Stimulated activated CD4-positive, alpha-beta T cell treated with anti-CD3 and anti-CD28 coated beads, Interleukin-1b, Interleukin-23, amount 100 ng/mL, for 48 hours (primary cell): ENCODE measurements at regions not wholly inside any gene's neighbourhood (a gene's known extent, or its start where the extent isn't known, plus 50 kb on each side); places are given as distances from the start of the nearest gene placed in this dataset.
"Not testable (repeated sequence)": the region's sequence is repeated elsewhere in the genome, so short reads cannot be mapped to it uniquely, and the experiment has no call there.

ENCODE experiments used
- DNase-seq: peaks from one replicate; pipeline ENCODE4 v3.0.0-alpha.2; 2020

DNA sequence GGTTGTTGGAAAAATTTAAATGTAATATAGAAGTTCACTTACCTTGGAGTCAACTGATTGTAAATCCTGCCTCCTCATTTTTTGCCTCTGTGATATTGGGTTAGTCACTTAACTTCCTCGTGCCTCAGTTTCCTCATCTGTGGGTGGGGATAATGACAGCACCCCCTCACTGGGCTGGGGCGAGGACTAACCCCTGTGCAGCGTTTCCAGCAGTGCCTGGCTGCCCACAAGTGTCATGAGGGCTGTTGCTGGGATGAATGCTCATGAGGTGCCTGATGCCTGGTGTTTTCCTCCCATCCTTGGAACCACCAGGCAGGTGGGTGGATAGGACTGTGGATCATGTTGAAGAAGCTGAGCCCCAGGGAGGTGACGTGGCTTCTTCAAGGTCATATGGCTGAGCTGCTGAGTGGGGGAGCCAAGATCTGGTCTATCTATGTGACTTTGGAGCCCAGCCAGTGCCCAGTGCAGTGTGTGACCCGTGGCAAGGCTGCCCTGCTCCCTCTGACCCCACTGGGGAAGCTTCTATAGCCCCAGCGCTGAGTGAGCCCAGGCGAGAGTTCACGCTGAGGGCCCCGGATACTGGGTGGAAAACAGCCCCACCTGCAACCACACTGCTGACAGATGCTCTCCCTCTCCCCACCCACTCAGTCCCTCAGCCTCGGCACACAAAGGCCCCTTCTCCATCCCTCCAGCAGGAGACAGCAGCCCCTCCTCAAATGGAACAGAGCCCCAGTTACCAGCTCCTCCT, 446.0 kb downstream of the PTPRU start:
- no peak for DNase-seq

DNA sequence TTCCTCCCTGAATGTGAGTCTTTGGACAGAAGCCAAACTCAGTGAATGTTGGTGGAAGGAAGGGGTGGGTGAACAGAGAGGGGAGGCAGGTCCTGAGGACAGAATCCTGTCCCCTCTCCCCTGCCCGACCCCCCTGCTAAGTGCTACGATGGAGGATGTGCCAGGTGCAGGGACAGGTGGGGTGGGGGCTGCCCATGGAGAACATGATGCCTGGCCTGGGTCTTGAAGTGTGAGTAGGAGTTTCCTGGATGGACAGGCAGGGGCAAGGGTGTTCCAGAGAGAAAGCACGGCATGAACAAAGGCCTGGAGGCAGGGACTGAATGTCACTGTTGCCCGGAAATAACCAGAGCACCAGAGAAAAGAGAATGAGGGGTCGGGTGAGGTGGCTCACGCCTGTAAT, 445.1 kb downstream of the PTPRU start:
- not testable (repeated sequence) for DNase-seq

DNA sequence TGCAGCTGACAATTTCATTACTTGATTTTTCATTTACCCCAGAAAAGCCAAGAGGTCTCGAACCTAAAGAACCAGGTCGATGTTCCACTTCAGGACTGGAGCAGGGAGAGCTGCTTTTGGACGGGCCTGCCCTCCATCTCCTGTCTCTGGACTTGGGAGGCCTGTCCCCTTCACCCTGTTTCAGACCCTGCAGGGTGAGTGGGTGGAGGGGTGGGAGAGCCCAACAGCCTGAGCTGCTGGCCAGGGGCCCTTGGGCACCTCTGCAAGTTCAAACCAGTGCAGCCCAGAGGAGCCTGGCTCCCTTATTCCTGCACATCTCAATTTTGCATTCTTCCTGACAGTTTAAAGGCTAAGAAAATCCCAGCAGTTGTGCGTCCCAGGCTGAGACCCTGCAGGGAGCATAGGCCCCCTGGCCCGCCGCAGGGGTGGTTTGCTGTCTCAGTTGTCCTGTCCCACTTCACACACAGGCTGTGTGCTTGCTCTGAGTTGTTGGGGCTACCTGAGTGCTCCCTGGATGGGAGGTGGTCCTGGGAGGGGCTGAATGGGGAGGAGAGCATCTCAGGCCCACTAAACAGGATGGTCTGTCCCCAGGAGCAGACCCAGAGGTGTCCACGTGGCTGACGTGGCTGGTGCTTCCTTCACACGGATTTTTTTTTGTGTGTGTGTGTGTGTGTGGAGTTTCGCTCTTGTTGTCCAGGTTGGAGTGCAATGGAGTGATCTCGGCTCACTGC, 443.7 kb downstream of the PTPRU start:
- no peak for DNase-seq

DNA sequence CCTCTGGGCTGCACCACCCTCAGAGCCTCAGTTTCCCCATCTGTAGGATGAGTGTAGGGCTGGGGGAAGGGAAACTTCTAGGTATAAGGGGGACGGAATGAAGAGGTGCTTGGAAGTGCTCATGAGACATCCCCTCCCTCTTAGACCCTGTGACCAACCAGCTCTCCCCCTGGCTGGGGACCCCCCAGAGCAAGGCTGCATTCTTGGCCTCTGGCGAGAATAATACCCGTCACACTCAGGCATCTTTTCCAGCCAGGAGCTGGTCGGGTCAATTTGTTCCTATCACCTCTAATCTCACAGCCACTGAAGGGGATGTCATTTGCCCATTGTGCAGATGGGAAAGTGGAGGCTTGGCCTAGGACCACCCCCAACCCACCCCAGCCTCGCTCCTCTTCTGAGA, 443.0 kb downstream of the PTPRU start:
- no peak for DNase-seq

DNA sequence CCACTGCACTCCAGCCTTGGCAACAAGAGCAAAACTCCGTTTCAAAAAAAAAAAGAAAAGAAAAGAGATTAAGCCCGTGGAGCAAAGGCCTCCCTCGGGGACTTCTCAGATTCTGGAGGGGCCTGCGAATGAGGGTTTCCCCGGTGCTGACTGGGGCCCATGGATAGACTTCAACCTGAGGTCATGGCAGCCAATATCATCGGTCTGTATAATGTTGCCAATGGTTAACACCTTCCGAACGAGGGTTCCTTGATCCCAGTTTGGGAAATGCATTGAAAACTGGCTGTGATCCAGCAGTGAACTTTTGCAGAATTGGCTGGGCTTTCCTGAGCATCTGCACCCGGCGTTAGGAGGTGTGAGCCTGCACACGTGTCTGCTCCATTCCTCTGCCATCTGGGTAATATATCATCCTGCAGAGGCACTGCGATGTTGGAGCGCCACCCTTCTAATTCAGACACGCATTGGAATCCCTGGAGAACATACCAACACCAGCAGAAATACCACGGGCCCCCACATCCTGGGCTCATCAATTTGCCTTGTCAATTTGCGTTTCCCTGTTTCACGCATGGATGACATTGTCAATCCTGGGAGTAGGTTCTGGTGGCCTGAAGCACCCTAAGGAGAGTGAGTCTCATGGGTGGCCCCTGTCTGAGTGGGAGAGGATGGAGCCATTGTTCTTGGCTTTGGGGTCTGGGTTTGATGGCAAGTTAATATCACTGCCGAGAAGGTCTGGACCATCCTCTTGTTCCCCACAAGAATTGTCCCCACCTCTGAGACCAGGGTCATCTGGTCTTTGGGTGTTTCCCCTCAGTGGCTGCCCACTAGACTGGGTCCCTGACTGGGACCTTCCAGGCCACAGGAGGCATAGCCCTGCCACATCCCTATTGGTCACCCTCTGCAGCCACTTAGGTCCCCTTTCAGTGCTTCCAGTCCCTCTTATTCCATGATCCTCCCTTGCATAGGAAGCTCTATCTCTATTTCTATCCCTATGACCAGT, 441.0 kb downstream of the PTPRU start:
- DNase-seq = no peak

DNA sequence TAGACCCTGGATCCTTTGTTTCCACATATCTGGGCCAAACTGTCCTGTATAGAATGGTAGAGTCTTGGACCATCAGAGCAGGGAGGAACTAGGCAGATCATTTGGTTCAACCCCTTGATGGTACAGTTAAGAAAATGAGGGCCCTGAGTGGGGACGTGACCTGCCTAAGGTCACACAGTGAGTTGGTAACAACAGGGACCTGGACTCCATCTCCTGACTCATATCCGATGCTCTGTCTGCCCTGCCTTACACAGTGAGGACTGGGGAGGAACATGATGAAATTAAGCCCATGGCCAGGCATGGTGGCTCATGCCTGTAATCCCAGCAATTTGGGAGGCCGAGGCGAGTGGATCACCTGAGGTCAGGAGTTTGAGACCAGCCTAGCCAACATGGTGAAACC, 440.2 kb downstream of the PTPRU start:
- DNase-seq = no peak

DNA sequence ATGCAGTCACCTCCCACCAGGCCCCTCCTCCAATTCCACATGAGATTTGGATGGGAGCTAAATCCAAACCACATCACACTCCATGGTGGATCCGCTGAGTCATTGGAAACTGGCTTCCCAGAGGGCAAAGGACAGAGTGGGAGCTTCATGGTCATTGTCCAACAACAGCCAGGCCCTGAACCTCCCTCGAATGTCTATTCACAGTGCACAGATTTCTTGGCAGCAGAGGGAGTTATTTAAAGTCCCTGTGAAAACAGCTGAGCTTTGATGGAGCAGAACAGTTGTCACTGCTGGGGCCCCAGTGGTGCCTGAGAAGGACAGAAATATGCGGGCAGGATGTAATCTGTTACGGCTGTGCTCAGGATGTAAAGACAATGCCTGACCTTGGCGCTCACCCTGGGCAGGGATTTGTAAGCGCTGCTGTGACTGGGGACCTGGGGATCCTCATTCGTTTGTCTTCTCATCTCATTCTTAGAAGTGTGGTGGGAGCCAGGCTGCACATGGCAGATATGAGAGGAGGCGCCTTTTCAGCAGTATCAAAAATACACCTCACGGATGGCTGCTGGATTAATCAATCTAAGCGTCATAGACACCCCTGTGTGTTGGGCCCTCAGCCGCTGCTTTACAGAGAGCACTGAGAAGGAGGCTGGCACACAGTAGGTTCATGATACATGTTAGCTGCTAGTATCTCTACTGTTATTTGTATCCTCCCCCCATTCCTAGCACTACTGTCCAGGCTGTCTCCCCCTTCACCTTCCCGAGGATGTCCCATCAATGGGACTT, 439.4 kb downstream of the PTPRU start:
- DNase-seq = no peak

DNA sequence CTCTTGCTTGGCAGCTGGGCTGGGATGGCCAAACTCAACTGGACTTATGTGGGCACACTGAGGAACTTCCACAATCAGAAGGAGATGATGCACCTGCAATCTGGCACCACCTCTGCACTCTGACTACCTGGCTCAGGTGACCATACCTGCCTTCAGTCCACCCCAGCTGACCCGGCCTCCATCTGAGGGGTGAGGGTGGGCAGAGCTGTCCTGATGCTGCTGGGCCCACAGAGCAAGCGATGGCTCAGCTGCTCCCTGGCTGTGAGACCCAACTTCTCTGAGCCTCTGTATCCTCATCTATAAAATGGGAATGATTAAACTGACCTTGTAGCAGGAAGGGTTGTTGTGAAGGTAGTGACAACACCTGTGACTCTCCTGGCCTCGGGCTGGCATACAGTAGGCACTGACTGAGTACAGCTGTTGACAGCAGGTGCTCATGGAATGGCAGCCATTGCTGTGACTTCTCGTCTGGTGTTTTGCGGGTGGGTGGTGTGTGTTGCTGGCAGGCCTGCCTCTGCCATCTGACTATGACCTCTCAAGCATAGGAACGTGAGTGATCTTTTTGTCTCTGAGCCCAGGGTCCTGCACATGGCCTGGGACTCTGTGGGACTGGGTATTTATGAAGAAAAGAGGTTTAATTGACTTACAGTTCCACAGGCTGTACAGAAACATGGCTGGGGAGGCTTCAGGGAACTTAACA, 438.5 kb downstream of the PTPRU start:
- DNase-seq = no peak

DNA sequence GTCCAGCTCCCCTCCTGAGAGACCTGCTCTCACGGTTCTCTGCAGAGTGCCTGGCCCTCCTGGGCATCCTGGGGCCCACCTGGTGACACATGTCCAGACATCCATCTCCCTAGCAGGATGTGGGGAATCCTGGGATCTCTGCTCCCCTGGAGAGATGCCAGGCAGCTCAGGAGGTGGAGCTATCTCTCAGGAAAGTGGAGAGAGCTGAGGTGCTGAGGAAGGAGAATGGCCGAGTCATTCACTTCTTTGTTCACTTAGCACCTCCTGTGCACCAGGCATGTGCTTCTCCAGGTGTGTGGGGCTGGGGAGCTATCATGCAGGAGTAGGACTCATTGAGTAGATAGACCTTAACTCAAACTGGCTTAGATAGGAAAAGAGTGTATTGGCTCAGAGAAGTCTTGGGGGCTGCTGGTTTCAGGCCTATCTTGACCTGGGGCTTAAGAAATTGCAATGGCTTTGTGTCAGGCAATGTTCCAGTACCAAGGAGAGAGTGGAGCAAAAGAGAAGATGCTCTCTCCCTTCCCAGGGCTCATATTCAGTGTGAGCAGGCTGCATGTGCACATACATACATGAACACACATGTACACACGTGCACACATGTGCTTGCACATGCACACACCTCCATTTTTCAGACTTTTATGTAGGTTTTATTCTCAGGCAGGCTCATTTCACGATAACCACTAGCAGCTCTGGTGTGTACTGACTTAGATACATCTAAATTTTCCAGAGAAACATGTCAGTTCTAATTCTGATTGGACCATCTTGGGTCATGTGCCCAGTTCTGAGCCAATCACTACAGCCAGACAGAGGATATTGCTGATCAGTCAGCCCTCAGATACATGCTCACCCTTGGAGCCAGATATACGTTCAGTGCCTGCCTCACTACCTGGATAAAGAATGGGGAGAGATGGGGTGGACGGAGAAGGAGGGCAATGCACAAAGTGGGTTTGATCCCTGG, 437.6 kb downstream of the PTPRU start:
- no peak for DNase-seq

DNA sequence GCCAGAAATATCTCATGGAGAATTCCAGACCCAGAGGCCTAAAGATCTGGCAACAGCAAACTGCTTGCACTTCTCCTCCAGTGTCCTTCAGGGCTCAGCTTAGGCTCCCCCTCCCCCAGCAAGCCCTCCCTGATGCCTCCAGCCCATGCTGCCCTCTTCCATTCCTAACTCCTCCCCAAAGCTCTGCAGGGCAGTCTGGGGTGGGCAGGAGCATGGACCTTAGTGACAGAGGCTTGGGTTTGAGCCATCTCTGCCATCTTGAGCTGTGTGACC, 436.8 kb downstream of the PTPRU start:
- no peak for DNase-seq

DNA sequence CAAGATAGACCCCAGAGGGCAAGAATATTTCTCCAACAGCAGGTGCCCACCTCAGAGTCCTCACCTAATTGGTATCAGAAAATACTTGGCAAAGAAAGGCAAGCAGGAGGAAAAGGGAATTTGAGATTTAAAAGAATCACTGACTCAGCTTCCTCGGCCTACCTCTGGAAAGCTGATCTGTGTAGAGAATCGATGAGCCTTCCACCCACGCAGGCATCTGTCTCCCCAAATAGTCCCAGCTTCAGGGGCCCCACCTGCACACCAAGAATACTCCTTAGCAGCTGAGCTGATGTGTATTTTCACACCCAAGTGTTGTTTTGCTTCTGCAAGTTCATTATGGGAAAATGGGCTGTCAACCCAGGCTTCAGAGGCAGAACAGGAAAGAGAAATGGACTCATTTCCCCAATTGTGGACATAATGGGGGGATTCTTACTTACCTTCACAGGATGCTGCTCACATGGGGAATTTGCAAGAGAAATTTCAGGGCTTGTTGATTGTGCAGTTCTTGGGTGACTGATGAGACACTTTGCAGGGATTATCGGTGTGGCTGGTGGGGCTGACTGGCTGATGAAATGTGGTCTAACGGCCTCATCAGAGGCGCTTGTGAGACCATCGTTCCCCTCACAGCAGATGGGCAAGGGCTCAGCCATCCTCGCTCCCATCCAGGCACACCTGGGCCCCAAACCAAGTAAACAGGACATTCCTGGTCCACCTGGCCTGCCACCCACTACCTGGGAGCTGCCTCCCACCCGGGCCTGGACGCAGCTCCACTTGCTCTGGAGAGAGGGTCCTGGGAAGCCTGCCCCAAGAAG, 436.3 kb downstream of the PTPRU start:
- DNase-seq = no peak

DNA sequence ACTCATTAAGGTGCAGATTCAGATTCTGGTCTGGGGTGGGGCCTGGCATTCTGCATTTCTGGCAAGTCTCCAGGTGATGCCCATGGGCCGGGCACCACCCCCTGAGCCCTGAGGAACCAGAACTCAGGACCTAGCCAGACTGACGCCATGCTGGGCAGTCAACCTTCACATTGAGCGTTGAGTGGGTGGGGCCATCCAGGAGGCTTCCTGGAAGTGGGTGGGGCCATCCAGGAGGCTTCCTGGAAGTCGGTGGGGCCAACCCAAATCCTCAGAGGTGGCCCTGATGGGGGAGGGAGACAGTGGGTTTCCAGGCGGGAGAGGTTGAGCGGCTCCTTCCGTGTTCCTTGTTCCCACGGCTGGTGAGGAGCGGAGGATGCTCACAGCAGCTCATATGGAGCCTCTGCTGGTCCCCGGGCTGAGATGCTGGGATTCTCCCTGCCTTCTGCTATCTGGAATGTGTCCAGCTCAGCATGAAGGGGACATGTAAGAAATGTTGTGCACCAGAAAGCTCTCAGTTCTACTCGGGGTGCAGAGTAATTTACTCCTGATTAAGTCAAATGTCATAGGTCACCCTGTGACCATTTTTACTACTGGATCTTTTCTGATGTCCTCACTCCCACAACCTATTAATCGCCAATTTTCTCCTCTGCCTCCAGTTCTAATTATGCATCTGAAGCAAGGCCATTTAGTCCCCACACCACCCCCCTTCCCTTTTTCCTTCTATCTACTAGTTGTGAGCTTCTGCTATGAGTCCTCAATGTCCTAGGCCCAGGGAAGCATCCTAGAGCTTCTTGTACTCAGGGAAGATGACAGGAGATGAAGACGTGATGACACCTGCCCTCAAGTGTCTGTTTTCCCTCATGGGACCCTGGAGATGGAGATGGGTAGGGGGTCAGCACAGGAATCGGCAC, 435.4 kb downstream of the PTPRU start:
- DNase-seq = no peak

DNA sequence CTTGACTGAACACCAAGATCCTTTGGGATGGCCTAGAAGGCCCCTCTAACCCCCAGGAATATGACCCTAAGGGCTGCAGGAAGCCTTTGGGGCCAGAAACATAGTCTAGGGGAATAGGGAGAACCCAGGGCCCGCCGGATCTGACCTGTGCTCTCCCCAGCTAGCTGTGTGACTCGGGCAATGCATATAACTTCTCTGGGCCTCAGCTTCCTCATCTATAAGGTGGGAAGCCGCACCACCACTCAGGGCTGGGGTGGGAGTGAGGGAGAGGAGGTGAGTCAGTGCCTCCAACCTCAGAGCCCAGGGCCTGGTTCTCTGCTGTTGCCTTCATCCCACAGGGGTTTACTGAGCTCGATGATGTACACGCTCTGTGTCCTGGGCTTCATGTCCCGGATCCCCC, 434.4 kb downstream of the PTPRU start:
- DNase-seq = no peak

DNA sequence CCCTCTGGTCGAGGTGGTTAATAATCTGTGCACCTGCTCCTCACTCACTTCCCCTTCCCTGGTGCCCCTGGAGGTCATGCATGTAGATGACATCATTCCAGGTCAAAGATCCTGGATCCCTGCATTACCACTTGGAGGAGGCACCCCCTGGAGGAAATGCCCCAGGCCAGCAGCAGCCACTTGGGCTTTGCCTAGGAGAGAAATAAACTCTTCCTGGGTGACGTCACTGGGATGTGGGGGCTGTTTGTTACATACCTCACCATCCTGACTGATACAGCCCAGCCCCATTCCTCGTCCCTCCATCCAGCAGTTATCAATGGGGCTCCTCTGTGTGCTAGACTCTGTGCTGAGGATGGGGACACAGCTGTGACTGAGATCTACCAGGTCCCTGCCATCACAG, 433.6 kb downstream of the PTPRU start:
- DNase-seq = no peak

DNA sequence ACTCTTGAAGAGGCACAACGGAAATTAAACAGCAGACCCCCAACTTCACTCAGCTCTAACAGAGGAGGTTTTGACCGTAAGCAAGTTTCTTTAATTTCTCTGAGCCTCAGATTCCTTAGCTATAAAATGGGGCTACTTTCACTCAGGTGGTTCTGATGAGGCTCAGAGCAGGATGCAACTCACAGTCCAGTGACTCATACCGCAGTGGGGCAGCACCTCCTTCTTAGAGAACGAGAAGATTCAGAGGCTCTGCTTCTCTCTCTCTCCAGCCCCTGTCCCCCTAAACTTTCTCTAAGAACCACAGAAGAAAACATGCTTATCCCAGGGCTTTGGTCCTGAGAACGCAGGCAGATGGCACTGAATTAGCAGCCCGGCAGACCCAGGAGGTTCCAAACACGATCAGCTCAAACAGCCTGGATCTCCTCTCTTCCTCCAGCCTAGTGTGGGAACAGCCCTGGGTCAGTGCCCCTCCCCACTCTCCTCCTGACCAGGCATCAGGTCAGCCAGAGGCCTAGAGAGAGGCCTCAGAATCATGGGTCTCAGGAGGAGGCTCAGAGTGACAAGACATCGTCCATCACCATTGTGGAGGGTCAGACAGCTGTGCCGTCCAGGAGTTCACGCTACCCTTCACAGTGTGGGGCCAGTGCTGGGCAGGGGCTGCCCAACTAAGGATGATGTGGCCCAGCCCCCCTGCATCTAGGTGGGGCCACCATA, 433.0 kb downstream of the PTPRU start:
- no peak for DNase-seq

DNA sequence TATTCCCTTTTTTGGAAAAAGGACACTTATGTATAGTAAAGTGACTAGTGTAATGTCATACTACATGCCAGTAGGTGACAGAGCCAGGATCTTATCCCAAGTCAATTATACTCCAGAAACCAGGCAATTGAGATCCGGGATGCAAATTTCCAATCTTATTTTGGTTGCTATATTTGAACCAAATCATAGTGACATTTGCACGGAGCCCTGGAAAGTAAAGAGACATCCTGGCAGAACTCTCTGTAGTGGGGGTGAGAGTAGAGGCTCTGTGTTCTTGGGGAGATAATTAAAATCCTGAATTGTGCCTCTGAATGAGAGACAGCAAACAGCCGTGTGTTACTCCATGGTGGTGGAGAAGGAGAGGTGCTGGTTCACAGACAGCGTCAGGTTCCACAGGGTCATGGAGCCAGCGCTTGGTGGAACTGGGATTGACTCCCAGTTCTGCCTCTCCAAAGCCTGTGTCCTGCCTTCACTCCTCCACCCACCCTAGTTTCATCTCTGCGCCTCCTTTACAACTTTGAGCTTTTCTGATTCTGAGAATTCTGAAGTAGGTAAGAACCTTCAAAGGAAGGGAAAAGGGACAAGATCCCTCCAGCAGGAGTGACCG, 432.3 kb downstream of the PTPRU start:
- DNase-seq = no peak

DNA sequence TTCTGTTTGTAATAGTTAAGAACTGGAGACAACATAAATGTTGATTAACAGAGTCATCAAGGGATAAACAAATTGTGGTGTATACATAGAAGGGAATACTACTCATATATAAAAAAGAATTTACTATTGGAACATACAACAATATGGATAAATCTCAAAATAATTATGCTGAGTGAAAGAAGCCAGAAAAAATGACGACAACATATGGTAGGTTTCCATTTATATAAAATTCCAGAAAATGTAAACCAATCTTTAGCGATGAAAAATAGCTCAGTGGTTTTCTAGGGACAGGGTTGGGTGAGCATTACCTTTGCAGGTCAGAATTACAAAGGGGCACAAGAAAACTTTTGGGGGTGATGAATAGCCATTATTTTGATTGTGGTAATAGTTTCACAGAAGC, 431.6 kb downstream of the PTPRU start:
- DNase-seq = no peak

DNA sequence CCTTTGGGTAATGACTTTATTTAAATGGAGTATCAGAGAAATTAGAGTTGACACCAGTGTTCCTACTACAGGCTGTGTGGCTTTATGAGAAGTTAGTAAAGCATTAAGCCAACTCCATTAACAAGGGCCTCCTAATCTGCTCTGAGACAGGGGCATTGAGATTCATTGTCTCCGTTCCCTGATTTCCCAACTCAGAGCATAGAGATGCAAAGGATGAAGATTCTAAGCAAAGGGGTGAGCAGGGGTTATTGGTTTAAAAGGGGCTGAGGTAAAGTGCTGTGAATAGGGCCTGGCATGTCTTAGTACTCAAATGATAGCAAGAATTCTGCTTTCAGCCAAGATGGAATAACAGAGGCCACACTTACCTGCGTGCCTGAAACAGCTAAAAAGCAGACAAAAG, 428.4 kb downstream of the PTPRU start:
- DNase-seq = no peak
